ENCODE measurements at regions not wholly inside any gene's neighbourhood (a gene's known extent, or its start where the extent isn't known, plus 50 kb on each side); places are given as distances from the start of the nearest gene placed in this dataset.

DNA sequence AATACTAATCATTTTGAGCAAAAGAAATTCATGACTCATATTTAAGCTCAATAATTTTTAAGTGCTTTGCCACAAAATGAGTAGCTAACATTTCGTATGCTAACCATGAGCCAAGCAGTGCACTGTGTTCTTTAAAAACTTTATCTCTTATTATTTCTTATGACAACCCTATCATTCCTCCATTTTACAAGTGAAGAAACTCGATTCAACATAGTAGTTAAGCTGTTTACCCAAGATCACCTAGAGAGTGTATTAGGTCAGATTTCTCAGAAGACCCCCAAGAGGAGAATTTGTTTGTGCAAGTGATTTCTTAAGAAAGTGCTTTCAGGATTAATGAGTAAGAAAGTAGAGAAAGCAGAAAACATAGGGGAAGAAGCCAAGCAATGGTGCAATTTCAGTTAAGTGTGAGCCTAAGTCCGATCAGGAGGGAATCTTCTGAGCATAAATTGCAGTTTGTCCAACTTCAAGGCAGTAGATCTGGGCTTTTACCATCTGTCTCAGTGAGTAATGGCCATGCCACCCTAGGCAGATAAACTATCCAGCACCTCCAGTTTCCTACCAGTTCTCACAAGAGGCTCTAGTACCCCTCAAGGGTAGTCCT, 202.7 kb downstream of the SCG2 start:
- TF ChIP-seq, protein P1, sequence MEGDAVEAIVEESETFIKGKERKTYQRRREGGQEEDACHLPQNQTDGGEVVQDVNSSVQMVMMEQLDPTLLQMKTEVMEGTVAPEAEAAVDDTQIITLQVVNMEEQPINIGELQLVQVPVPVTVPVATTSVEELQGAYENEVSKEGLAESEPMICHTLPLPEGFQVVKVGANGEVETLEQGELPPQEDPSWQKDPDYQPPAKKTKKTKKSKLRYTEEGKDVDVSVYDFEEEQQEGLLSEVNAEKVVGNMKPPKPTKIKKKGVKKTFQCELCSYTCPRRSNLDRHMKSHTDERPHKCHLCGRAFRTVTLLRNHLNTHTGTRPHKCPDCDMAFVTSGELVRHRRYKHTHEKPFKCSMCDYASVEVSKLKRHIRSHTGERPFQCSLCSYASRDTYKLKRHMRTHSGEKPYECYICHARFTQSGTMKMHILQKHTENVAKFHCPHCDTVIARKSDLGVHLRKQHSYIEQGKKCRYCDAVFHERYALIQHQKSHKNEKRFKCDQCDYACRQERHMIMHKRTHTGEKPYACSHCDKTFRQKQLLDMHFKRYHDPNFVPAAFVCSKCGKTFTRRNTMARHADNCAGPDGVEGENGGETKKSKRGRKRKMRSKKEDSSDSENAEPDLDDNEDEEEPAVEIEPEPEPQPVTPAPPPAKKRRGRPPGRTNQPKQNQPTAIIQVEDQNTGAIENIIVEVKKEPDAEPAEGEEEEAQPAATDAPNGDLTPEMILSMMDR (conservative IDR thresholded peaks at IDR 0.05) = no peak
- no peak for DNase-seq (ENCODE audit: low read depth, low spot score)
- H3K27ac Mint-ChIP-seq (ENCODE audit: unreplicated experiment) = no peak overlapping the region
- H3K4me1 Mint-ChIP-seq = no peaks in the 10 kb centered on the region
- H3K9me3 Mint-ChIP-seq = peaks cover 8% of the 10 kb centered on the region
- no peaks in the 10 kb centered on the region for H3K27me3 Mint-ChIP-seq (ENCODE audit: low read depth)
- H3K36me3 Mint-ChIP-seq (ENCODE audit: low read depth) = peaks cover 8% of the 10 kb centered on the region
- no peak overlapping the region for H3K4me3 Mint-ChIP-seq

DNA sequence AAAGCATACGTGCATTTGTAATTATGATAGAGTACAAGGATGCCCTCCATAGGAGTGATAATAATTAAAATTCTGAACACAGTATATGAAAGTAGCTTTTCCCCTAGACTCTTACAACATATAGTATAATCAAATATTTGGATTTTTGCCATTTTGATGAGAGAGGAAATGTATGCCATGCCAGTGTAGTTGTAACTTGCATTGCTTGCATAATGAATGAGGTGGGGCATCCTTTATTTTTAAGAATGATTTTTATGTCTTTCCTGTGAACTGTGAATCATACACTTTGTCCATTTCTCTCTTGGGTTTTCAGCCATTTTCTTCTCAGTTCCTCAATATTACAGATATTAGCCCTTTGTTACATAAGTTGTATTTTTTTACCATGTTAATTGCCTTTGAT, 197.5 kb downstream of the SCG2 start:
- H3K27ac Mint-ChIP-seq (ENCODE audit: unreplicated experiment) = no peak overlapping the region
- no peaks in the 10 kb centered on the region for H3K4me1 Mint-ChIP-seq
- TF ChIP-seq, protein P1 (conservative IDR thresholded peaks at IDR 0.05) = no peak
- no peak for DNase-seq (ENCODE audit: low read depth, low spot score)
- H3K27me3 Mint-ChIP-seq (ENCODE audit: low read depth) = peaks cover 7% of the 10 kb centered on the region
- no peak overlapping the region for H3K4me3 Mint-ChIP-seq
- H3K36me3 Mint-ChIP-seq (ENCODE audit: low read depth) = no peaks in the 10 kb centered on the region
- no peaks in the 10 kb centered on the region for H3K9me3 Mint-ChIP-seq

DNA sequence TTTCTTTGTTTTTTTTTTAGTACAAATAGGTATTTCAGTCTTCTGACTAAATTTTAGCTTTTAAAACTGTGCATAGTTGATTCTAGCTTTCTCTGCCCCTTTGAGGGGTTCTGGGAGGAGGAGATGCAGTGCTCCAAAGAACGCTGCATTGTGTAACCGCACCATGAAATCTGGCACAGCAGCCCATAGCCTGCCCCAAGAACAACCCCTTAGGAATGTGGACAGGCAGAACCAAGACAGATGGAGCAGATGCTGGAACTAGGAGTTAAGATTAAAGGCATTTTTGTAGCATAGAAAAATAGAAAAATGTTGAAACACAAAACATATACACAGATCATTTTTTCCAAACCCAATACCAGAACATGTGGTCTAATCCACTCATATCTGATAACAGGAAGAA, 187.5 kb downstream of the SCG2 start:
- no peak for DNase-seq (ENCODE audit: low read depth, low spot score)
- no peak overlapping the region for H3K27ac Mint-ChIP-seq (ENCODE audit: unreplicated experiment)
- H3K27me3 Mint-ChIP-seq (ENCODE audit: low read depth) = no peaks in the 10 kb centered on the region
- H3K36me3 Mint-ChIP-seq (ENCODE audit: low read depth) = no peaks in the 10 kb centered on the region
- no peak overlapping the region for H3K4me3 Mint-ChIP-seq
- TF ChIP-seq, protein P1 (conservative IDR thresholded peaks at IDR 0.05) = no peak
- peaks cover 9% of the 10 kb centered on the region for H3K4me1 Mint-ChIP-seq
- H3K9me3 Mint-ChIP-seq = peaks cover 2% of the 10 kb centered on the region

DNA sequence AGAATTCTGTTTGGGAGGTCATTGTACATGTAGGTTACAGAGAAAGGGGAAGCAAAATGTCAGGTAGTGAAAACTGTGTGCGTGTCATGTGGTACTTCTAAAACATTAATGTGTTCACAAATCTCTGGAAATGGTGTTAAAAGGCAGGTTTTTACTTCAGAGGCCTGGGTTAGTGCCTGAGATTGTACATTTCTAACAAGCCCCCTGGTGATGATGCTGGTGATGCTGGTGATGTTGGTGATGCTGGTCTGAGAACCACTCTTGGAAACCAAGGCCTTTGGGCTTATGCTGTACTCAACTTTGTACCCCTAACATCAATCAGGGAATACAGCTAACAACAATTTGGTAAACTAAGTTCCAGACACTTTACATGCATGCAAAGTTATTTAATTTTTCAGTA, 187.1 kb downstream of the SCG2 start:
- H3K9me3 Mint-ChIP-seq = peaks cover 2% of the 10 kb centered on the region
- peaks cover 13% of the 10 kb centered on the region for H3K4me1 Mint-ChIP-seq
- no peaks in the 10 kb centered on the region for H3K27me3 Mint-ChIP-seq (ENCODE audit: low read depth)
- TF ChIP-seq, protein P1 (conservative IDR thresholded peaks at IDR 0.05) = no peak
- no peak for DNase-seq (ENCODE audit: low read depth, low spot score)
- no peaks in the 10 kb centered on the region for H3K36me3 Mint-ChIP-seq (ENCODE audit: low read depth)
- H3K4me3 Mint-ChIP-seq = no peak overlapping the region
- H3K27ac Mint-ChIP-seq (ENCODE audit: unreplicated experiment) = no peak overlapping the region

DNA sequence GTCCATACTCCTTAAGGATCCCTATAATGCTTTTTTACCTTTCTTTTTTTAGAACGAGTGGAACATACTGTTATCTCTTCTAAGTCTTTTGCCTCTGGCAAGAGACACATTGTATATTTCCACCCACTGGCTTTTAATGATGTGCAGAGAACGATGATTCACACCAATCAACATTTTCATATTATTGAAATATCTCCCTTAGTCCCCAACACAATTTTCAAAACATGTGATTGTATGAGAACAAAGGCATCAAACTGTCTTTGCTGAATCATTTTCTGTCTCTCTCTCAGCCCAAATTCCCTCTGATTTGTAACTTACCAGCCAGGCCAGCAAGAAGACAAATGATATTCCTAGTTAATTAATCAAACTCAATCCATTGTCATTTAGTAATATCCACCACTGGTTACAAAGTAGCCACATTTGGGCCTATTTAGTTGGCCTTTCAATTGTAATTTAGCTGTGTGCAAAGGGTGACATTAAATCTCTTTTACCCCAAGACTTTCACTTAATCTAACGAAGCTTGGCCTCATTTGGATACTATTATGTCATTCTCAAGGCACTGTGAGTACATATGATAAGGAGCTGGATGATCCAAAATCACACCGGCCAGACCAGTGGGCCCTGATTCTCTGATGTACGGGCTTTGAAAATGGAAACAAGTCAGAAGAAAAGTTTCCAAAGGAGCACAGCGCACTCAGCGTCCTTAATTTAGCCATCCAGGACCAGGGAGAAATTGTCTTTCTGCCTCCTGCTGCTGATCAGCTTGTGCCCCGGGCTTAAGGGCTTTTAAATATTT, 185.1 kb downstream of the SCG2 start:
- DNase-seq (ENCODE audit: low read depth, low spot score) = no peak
- TF ChIP-seq, protein P1 (conservative IDR thresholded peaks at IDR 0.05) = no peak
- H3K9me3 Mint-ChIP-seq = peaks cover 2% of the 10 kb centered on the region
- no peaks in the 10 kb centered on the region for H3K36me3 Mint-ChIP-seq (ENCODE audit: low read depth)
- H3K27me3 Mint-ChIP-seq (ENCODE audit: low read depth) = no peaks in the 10 kb centered on the region
- H3K27ac Mint-ChIP-seq (ENCODE audit: unreplicated experiment) = no peak overlapping the region
- H3K4me1 Mint-ChIP-seq = peaks cover 13% of the 10 kb centered on the region
- H3K4me3 Mint-ChIP-seq = no peak overlapping the region

All from neural crest cell (in vitro differentiated cells).